ENCODE measurements at regions not wholly inside any gene's neighbourhood (a gene's known extent, or its start where the extent isn't known, plus 50 kb on each side); places are given as distances from the start of the nearest gene placed in this dataset.

DNA sequence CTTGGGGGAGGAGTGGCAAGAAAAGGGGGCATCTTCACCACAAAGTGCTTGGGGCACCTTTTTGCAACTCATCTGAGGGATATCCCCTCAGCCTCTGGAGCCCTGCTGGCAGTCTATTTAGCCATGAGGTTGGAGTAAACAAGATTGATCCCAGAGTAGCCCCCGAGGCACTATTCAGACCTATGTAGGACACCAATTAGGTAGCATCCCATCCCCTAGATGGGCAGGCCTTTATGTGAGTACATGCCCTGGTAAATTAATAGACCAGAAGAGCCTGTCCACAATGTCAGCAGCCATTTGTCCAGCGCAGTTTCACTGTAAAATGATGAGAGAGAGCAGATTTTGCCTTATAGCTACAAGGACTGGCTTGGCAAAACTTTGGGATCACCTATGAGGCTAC is 221.4 kb downstream of the DRD1 start:
- TF ChIP-seq, protein P1, sequence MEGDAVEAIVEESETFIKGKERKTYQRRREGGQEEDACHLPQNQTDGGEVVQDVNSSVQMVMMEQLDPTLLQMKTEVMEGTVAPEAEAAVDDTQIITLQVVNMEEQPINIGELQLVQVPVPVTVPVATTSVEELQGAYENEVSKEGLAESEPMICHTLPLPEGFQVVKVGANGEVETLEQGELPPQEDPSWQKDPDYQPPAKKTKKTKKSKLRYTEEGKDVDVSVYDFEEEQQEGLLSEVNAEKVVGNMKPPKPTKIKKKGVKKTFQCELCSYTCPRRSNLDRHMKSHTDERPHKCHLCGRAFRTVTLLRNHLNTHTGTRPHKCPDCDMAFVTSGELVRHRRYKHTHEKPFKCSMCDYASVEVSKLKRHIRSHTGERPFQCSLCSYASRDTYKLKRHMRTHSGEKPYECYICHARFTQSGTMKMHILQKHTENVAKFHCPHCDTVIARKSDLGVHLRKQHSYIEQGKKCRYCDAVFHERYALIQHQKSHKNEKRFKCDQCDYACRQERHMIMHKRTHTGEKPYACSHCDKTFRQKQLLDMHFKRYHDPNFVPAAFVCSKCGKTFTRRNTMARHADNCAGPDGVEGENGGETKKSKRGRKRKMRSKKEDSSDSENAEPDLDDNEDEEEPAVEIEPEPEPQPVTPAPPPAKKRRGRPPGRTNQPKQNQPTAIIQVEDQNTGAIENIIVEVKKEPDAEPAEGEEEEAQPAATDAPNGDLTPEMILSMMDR (IDR thresholded peaks at IDR 0.05), result no peak
- TF ChIP-seq POLR2A (IDR thresholded peaks at IDR 0.05), result no peak

All from ovary (tissue), 3 donors.